ENCODE measurements at regions not wholly inside any gene's neighbourhood (a gene's known extent, or its start where the extent isn't known, plus 50 kb on each side); places are given as distances from the start of the nearest gene placed in this dataset.

DNA sequence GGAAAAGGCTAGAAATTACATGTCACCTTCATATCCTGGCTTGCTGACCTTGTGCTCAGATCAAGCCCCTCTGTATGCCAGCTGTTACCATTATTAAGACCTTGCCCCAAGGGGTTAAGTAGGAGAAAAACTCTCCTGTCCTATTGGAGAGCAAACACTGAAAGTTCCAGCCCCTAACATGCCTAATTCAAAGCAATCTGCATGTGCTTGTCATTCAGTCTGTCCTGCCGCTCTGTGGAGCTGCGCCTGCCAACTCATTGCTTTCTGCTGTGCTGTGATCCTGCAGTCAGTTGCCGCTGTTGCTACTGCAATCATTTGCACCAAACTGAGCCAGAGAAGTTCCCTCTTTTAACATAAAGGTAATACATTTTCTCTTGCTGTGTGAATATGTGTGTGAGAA, 113.4 kb downstream of the DISP1 start:
- TF ChIP-seq EZH2 (IDR thresholded peaks at IDR 0.05; ENCODE audit: insufficient read depth, poor library complexity, severe bottlenecking) (no peak), EZH2phosphoT487 (IDR thresholded peaks at IDR 0.05; ENCODE audit: insufficient read depth, low read depth) (no peak)
